ENCODE measurements at regions not wholly inside any gene's neighbourhood (a gene's known extent, or its start where the extent isn't known, plus 50 kb on each side); places are given as distances from the start of the nearest gene placed in this dataset.
A peak's percentile ranks its signal among the peaks of the same experiment; 100 is the strongest.

- H3K36me3 ChIP-seq (ENCODE audit: control insufficient read depth in 2 of 4, insufficient read depth in 4 of 4, low read length in 3 of 4), result no peaks in the 10 kb centered on the region
- peaks cover 0 to 4% of the 10 kb centered on the region in 2 experiments for H4K20me1 ChIP-seq (replicated peaks in 1 of 2; ENCODE audit: control insufficient read depth in 1 of 2, insufficient read depth in 2 of 2, low read length in 2 of 2)
- no peak overlapping the region for H3K4me3 ChIP-seq (ENCODE audit: extremely low read depth in 1 of 4, insufficient read depth in 2 of 4, low read depth in 3 of 4, low read length in 4 of 4)
- no peak overlapping the region for H2AFZ ChIP-seq (ENCODE audit: low read length)
- H4K5ac ChIP-seq (ENCODE audit: insufficient read length, low read depth, low read length), result no peak overlapping the region
- DNase-seq (ENCODE audit: low read depth in 1 of 2, low spot score in 2 of 2) (no peak), FAIRE-seq (no peak)
- no peaks in the 10 kb centered on the region for H3K79me2 ChIP-seq (ENCODE audit: control insufficient read depth in 1 of 2, insufficient read depth in 2 of 2, low read length in 2 of 2)
- WGBS, 2 experiments (ENCODE audit: extremely low coverage in 1 of 2, insufficient coverage in 1 of 2, insufficient read length in 1 of 2, insufficient replicate concordance in 2 of 2, low coverage in 1 of 2, low lambda C conversion rate in 2 of 2, missing lambda C conversion rate in 1 of 2), result 91% methylated on average over 9 of the region's 9 CpGs; no CpG with 5 or more reads in 1 of the 2 experiments
- no peak overlapping the region for H3K18ac ChIP-seq (ENCODE audit: extremely low read depth, low read length)
- H3K23ac ChIP-seq (ENCODE audit: insufficient read length), result no peak overlapping the region
- ChIA-PET POLR2A (ENCODE audit: partially characterized antibody) (interaction anchor here (0.5 to 1.7 kb wide), 6 partner anchors 15 to 389 kb away, joined by 3 to 9 read pairs (median 3); partner anchors contain the start of gene PFN2), CTCF (ENCODE audit: partially characterized antibody) (interaction anchor here (0.9 to 6.8 kb wide), 14 partner anchors 9 to 280 kb away, joined by 3 to 75 read pairs (median 4); partner anchors contain the start of gene PFN2)
- no peak overlapping the region for H2BK5ac ChIP-seq (ENCODE audit: low read depth, low read length)
- H4K8ac ChIP-seq (ENCODE audit: extremely low read depth, insufficient read depth, low read length), result no peak overlapping the region; the same call in 1 of the 2 replicates
- no peak overlapping the region for H3K56ac ChIP-seq (replicated peaks; ENCODE audit: insufficient read length, low read depth, low read length)
- H3K4ac ChIP-seq (replicated peaks; ENCODE audit: insufficient read length, low read depth, low read length), result no peak overlapping the region
- no peaks in the 10 kb centered on the region; the same call in 1 of the 2 replicates for H3K79me1 ChIP-seq (ENCODE audit: low read depth, low read length)
- H2AK5ac ChIP-seq (ENCODE audit: low read depth, low read length), result no peak overlapping the region
- no peak overlapping the region for H3K14ac ChIP-seq (ENCODE audit: insufficient read length)
- peaks cover 3 to 6% of the 10 kb centered on the region in 2 experiments; a peak in 3 of 4 replicates for H3K9me3 ChIP-seq (ENCODE audit: insufficient read depth in 2 of 2, low read depth in 1 of 2, low read length in 1 of 2)
- H4K91ac ChIP-seq (replicated peaks; ENCODE audit: insufficient read length, low read length), result no peak overlapping the region
- H3K27ac ChIP-seq (ENCODE audit: low read depth, low read length), result no peak overlapping the region
- H2BK120ac ChIP-seq (replicated peaks; ENCODE audit: low read depth, low read length), result no peak overlapping the region
- H3K4me1 ChIP-seq (replicated peaks in 1 of 4; ENCODE audit: control insufficient read depth in 3 of 4, insufficient read depth in 4 of 4, low read length in 3 of 4), result peaks cover 2 to 13% (median 5%) of the 10 kb centered on the region in 4 experiments; a peak in 6 of 7 replicates
- H3K27me3 ChIP-seq (replicated peaks in 1 of 4; ENCODE audit: control insufficient read depth in 3 of 4, extremely low read depth in 1 of 4, insufficient read depth in 3 of 4, low read length in 3 of 4), result peaks cover 0 to 7% (median 2%) of the 10 kb centered on the region in 4 experiments; a peak in 4 of 7 replicates
- no peak overlapping the region for H3K4me2 ChIP-seq (ENCODE audit: insufficient read depth in 1 of 2, low read depth in 2 of 2, low read length in 2 of 2)
- no peak overlapping the region for H3K9ac ChIP-seq (replicated peaks in 1 of 4; ENCODE audit: extremely low read depth in 1 of 4, low read depth in 3 of 4, low read length in 3 of 4)
- H3K23me2 ChIP-seq (ENCODE audit: low read depth, low read length), result peaks cover 6% of the 10 kb centered on the region; the same call in 1 of the 2 replicates
- H2BK15ac ChIP-seq (ENCODE audit: low read length), result no peak overlapping the region
- H2BK12ac ChIP-seq (ENCODE audit: low read depth, low read length), result no peak overlapping the region; the same call in 1 of the 2 replicates
- H2BK20ac ChIP-seq (ENCODE audit: low read length), result 0 out of 2 replicates have a peak overlapping the region, but pooled peaks have one; percentile 19
- TF ChIP-seq, protein P1, sequence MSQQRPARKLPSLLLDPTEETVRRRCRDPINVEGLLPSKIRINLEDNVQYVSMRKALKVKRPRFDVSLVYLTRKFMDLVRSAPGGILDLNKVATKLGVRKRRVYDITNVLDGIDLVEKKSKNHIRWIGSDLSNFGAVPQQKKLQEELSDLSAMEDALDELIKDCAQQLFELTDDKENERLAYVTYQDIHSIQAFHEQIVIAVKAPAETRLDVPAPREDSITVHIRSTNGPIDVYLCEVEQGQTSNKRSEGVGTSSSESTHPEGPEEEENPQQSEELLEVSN (IDR thresholded peaks at IDR 0.05), result no peak
- TF ChIP-seq EZH2 (IDR thresholded peaks at IDR 0.05; ENCODE audit: low read depth, low read length, severe bottlenecking), result no peak
- no peak for TF ChIP-seq EP300 (IDR thresholded peaks at IDR 0.05; ENCODE audit: borderline replicate concordance in 1 of 2, low read depth in 2 of 2, low read length in 2 of 2)
- TF ChIP-seq, protein P2, sequence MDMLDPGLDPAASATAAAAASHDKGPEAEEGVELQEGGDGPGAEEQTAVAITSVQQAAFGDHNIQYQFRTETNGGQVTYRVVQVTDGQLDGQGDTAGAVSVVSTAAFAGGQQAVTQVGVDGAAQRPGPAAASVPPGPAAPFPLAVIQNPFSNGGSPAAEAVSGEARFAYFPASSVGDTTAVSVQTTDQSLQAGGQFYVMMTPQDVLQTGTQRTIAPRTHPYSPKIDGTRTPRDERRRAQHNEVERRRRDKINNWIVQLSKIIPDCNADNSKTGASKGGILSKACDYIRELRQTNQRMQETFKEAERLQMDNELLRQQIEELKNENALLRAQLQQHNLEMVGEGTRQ (IDR thresholded peaks at IDR 0.05; ENCODE audit: low read length), result no peak
- TF ChIP-seq CBX8 (IDR thresholded peaks at IDR 0.05; ENCODE audit: borderline replicate concordance, low read depth, low read length), result no peak
- TF ChIP-seq HDAC6 (IDR thresholded peaks at IDR 0.05; ENCODE audit: low read depth, low read length), result no peak
- TF ChIP-seq CHD1 (IDR thresholded peaks at IDR 0.05; ENCODE audit: low read depth, low read length), result no peak
- no peak for TF ChIP-seq KDM5A (IDR thresholded peaks at IDR 0.05; ENCODE audit: low read length)
- TF ChIP-seq PHF8 (conservative IDR thresholded peaks at IDR 0.05; ENCODE audit: low read depth, low read length), result no peak
- TF ChIP-seq YY1 (IDR thresholded peaks at IDR 0.05; ENCODE audit: low read depth, low read length), result no peak
Observed at GRCh38 chr3:150216866-150217600, 191.1 kb upstream of the TSC22D2 start.
